ENCODE measurements at regions not wholly inside any gene's neighbourhood (a gene's known extent, or its start where the extent isn't known, plus 50 kb on each side); places are given as distances from the start of the nearest gene placed in this dataset.

- TF ChIP-seq USF1 (IDR thresholded peaks at IDR 0.05; ENCODE audit: borderline replicate concordance, low read depth): no peak
- no peak for TF ChIP-seq CTCF (IDR thresholded peaks at IDR 0.05)
- TF ChIP-seq REST (IDR thresholded peaks at IDR 0.05; ENCODE audit: low read depth, low read length): no peak
- TF ChIP-seq RXRA (IDR thresholded peaks at IDR 0.05; ENCODE audit: borderline replicate concordance, low read depth): no peak
- TF ChIP-seq SMC3 (IDR thresholded peaks at IDR 0.05; ENCODE audit: low read depth, low read length): no peak
- TF ChIP-seq IRF3 (IDR thresholded peaks at IDR 0.05; ENCODE audit: low read depth, low read length): no peak
- TF ChIP-seq TAF1 (IDR thresholded peaks at IDR 0.05; ENCODE audit: borderline replicate concordance, low read depth, low read length): no peak
These were observed 129.3 kb upstream of the BET1 start for GRCh38 chr7:94133460-94133859.

Measured in SK-N-SH (cell line).